ENCODE measurements at regions not wholly inside any gene's neighbourhood (a gene's known extent, or its start where the extent isn't known, plus 50 kb on each side); places are given as distances from the start of the nearest gene placed in this dataset.
"Not testable (repeated sequence)": the region's sequence is repeated elsewhere in the genome, so short reads cannot be mapped to it uniquely, and the experiment has no call there.

- TF ChIP-seq POLR2AphosphoS5 (IDR thresholded peaks at IDR 0.05; ENCODE audit: insufficient read depth in 1 of 2, low read depth in 1 of 2) (no peak), POLR2A (IDR thresholded peaks at IDR 0.05) (no peak), CTCF (IDR thresholded peaks at IDR 0.05) (no peak)
- Histone ChIP-seq H3K36me3 (no peaks in the 10 kb centered on the region), H3K27ac (no peak overlapping the region), H3K9me3 (no peaks in the 10 kb centered on the region), H3K27me3 (no peaks in the 10 kb centered on the region), H3K4me3 (no peak overlapping the region), H3K4me1 (no peaks in the 10 kb centered on the region)
- intact Hi-C loops (cut with DNase I) = no loop called here
- DNase-seq (ENCODE audit: extremely low spot score in 2 of 2) = peak in 1 of 2 donors; percentile 19
Observed at GRCh38 chr11:116339306-116340098, 433.3 kb downstream of the BUD13 start.

GRCh38 chr11:116338500-116338899 is 434.3 kb downstream of the BUD13 start:
- H3K27ac ChIP-seq; H3K9me3 ChIP-seq; H3K36me3 ChIP-seq; H3K27me3 ChIP-seq; intact Hi-C loops (cut with DNase I); H3K4me3 ChIP-seq; H3K4me1 ChIP-seq: not testable (repeated sequence)
- peak in 1 of 2 donors; percentile 49 for DNase-seq (ENCODE audit: extremely low spot score in 2 of 2)

- no peaks in the 10 kb centered on the region for H3K27me3 ChIP-seq
- H3K27ac ChIP-seq = no peak overlapping the region
- H3K9me3 ChIP-seq = no peaks in the 10 kb centered on the region
- peak; percentile 69 to 72 for DNase-seq (ENCODE audit: extremely low spot score in 2 of 2)
- H3K4me3 ChIP-seq = no peak overlapping the region
- intact Hi-C loops (cut with DNase I) = no loop called here
- no peaks in the 10 kb centered on the region for H3K4me1 ChIP-seq
- TF ChIP-seq POLR2AphosphoS5 (IDR thresholded peaks at IDR 0.05; ENCODE audit: insufficient read depth in 1 of 2, low read depth in 1 of 2) (no peak), CTCF (IDR thresholded peaks at IDR 0.05) (no peak), POLR2A (IDR thresholded peaks at IDR 0.05) (no peak)
- H3K36me3 ChIP-seq = no peaks in the 10 kb centered on the region
Observed at GRCh38 chr11:116336540-116336939, 436.2 kb downstream of the BUD13 start.

- no peaks in the 10 kb centered on the region for H3K36me3 ChIP-seq
- TF ChIP-seq POLR2A (IDR thresholded peaks at IDR 0.05) (no peak), CTCF (IDR thresholded peaks at IDR 0.05) (no peak), POLR2AphosphoS5 (IDR thresholded peaks at IDR 0.05; ENCODE audit: insufficient read depth in 1 of 2, low read depth in 1 of 2) (no peak)
- H3K4me3 ChIP-seq = no peak overlapping the region
- DNase-seq (ENCODE audit: extremely low spot score in 2 of 2) = peak; percentile 42 to 58
- intact Hi-C loops (cut with DNase I) = no loop called here
- no peaks in the 10 kb centered on the region for H3K27me3 ChIP-seq
- H3K27ac ChIP-seq = no peak overlapping the region
- no peaks in the 10 kb centered on the region for H3K9me3 ChIP-seq
- no peaks in the 10 kb centered on the region for H3K4me1 ChIP-seq
Observed at GRCh38 chr11:116335891-116336290, 436.9 kb downstream of the BUD13 start.

- Histone ChIP-seq H3K27me3 (no peaks in the 10 kb centered on the region), H3K4me3 (no peak overlapping the region), H3K9me3 (no peaks in the 10 kb centered on the region), H3K4me1 (no peaks in the 10 kb centered on the region), H3K36me3 (no peaks in the 10 kb centered on the region), H3K27ac (no peak overlapping the region)
- DNase-seq (ENCODE audit: extremely low spot score in 2 of 2) = peak; percentile 61 to 69
- TF ChIP-seq CTCF (IDR thresholded peaks at IDR 0.05) = no peak
- no peak for TF ChIP-seq POLR2AphosphoS5 (IDR thresholded peaks at IDR 0.05; ENCODE audit: insufficient read depth in 1 of 2, low read depth in 1 of 2)
- TF ChIP-seq POLR2A (IDR thresholded peaks at IDR 0.05) = no peak
- intact Hi-C loops (cut with DNase I) = no loop called here
Observed at GRCh38 chr11:116335078-116335477, 437.7 kb downstream of the BUD13 start.
